ENCODE measurements at regions not wholly inside any gene's neighbourhood (a gene's known extent, or its start where the extent isn't known, plus 50 kb on each side); places are given as distances from the start of the nearest gene placed in this dataset.

GRCh38 chr3:56985878-56986277, 74.6 kb upstream of the SPATA12 start:
- H3K4me3 ChIP-seq (replicated peaks in 1 of 2; ENCODE audit: low read depth in 1 of 2, low read length in 2 of 2): no peak overlapping the region
- H3K4me1 ChIP-seq (ENCODE audit: control insufficient read depth in 1 of 2, insufficient read depth in 2 of 2, low read length in 2 of 2): peaks cover 3 to 11% of the 10 kb centered on the region in 2 experiments; a peak in 3 of 4 replicates
- no peaks in the 10 kb centered on the region for H3K9me3 ChIP-seq (ENCODE audit: control insufficient read depth in 1 of 2, insufficient read depth in 1 of 2, low read depth in 1 of 2, low read length in 2 of 2)
- no peak overlapping the region for H2AFZ ChIP-seq (ENCODE audit: low read depth, low read length, poor library complexity, severe bottlenecking)
- no peaks in the 10 kb centered on the region for H3K27me3 ChIP-seq (ENCODE audit: insufficient read depth, low read length)
- ChIA-PET CTCF (no interaction called here), RAD21 (ENCODE audit: low non-redundant PET in 1 of 2, low total read pairs in 2 of 2, uncharacterized antibody in 2 of 2, unreplicated experiment in 2 of 2) (no interaction called here), POLR2A (no interaction called here)
- no peaks in the 10 kb centered on the region for H3K36me3 ChIP-seq (ENCODE audit: control insufficient read depth in 1 of 2, insufficient read depth in 2 of 2, low read length in 2 of 2)
- intact Hi-C loops (cut with micrococcal nuclease): loop anchor here (5.0 kb wide), 1 partner anchor 644 kb away; no protein-coding TSS in a partner anchor
- ATAC-seq (no peak), DNase-seq (ENCODE audit: low read depth, low spot score) (no peak)
- TF ChIP-seq SRF (IDR thresholded peaks at IDR 0.05; ENCODE audit: low read depth) (no peak), ATF3 (IDR thresholded peaks at IDR 0.05) (no peak), JUND (IDR thresholded peaks at IDR 0.05) (no peak), POLR2AphosphoS5 (IDR thresholded peaks at IDR 0.05; ENCODE audit: low read depth, low read length) (no peak), POLR2A (IDR thresholded peaks at IDR 0.05; ENCODE audit: borderline replicate concordance, extremely low read depth, insufficient read depth, insufficient read length) (no peak), ZNF274 (IDR thresholded peaks at IDR 0.05; ENCODE audit: low read depth, low read length) (no peak), ELF1 (IDR thresholded peaks at IDR 0.05; ENCODE audit: borderline replicate concordance, low read depth) (no peak), ZBTB33 (IDR thresholded peaks at IDR 0.05; ENCODE audit: extremely low read depth, insufficient replicate concordance, low read length) (no peak), EZH2phosphoT487 (IDR thresholded peaks at IDR 0.05; ENCODE audit: borderline replicate concordance) (no peak), SIN3A (IDR thresholded peaks at IDR 0.05; ENCODE audit: low read depth) (no peak), CBX3 (IDR thresholded peaks at IDR 0.05; ENCODE audit: low read depth) (no peak), EZH2 (IDR thresholded peaks at IDR 0.05) (no peak), FOSL1 (IDR thresholded peaks at IDR 0.05; ENCODE audit: low read depth) (no peak), MAX (IDR thresholded peaks at IDR 0.05) (no peak), CTCF (IDR thresholded peaks at IDR 0.05 in 2 of 3, conservative IDR thresholded peaks at IDR 0.05 in 1 of 3; ENCODE audit: borderline replicate concordance in 1 of 3, insufficient read depth in 1 of 3, low read depth in 2 of 3, low read length in 2 of 3) (no peak), ZFX (IDR thresholded peaks at IDR 0.05) (no peak), CEBPB (IDR thresholded peaks at IDR 0.05; ENCODE audit: low read depth) (no peak), RAD21 (IDR thresholded peaks at IDR 0.05; ENCODE audit: low read depth) (no peak), TCF7L2 (IDR thresholded peaks at IDR 0.05; ENCODE audit: borderline replicate concordance, extremely low read depth, insufficient read depth, insufficient read length) (no peak)
- H3K9me2 ChIP-seq (ENCODE audit: insufficient read depth): no peaks in the 10 kb centered on the region
- no peaks in the 10 kb centered on the region for H3K79me2 ChIP-seq (ENCODE audit: insufficient read depth, low read length)
- H3K9ac ChIP-seq (ENCODE audit: low read length): no peak overlapping the region
- no TSS peak for BruUV-seq (replicated peaks)
- no peak overlapping the region for H3K4me2 ChIP-seq (ENCODE audit: low read length)
- H4K20me1 ChIP-seq (ENCODE audit: insufficient read depth): no peaks in the 10 kb centered on the region
- no peak overlapping the region for H3K27ac ChIP-seq (ENCODE audit: low read depth, low read length)

Measured in HCT116 (cell line).